DMS114 treated with DMSO at 0.1 percent for 48 hours (cell line): ENCODE measurements at regions not wholly inside any gene's neighbourhood (a gene's known extent, or its start where the extent isn't known, plus 50 kb on each side); places are given as distances from the start of the nearest gene placed in this dataset.
"Not testable (repeated sequence)": the region's sequence is repeated elsewhere in the genome, so short reads cannot be mapped to it uniquely, and the experiment has no call there.

Experiments used
- DNase-seq: peaks from one replicate; lab custom pipeline; 2025; ENCODE audit not compliant: unreplicated experiment; lab: John Stamatoyannopoulos, UW

DNA sequence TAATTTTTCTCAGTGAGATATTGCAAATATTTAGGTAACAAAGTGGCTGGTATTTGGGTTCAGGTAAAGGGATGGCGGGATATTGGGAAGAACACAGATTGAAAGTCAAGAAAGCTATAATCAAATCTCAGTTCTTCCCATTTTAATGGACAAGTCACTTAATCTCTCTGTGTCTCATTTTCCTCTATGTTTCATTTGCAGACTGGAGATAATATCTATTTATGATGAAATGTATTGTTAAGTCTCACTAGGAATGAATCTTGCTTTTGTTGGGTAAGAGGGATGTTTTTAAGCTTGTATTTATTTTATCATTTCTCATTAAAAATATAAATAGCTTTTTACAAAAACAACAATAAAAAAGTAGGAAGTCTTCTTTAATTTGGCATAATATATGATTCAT is 175.4 kb downstream of the ISL1 start:
- DNase-seq: no peak

DNA sequence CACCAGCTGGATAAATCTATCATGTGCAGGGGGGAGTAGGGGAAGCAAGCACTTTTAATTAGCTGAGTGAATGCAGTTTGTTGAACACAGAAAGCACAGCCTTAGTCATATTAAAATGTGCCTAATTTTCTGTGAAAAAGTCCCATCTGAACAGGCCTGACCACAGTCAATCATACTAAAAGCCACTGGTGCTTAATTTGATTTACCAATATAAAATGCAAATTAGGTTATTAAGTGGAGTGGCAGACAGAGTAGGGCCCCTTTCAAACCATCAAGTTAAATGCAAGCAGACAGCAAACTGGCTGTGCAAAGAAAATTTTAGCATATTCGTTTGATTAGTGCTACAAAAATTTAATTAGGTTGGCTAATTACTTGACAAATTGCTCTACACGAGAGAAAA is 176.1 kb downstream of the ISL1 start:
- no peak for DNase-seq

DNA sequence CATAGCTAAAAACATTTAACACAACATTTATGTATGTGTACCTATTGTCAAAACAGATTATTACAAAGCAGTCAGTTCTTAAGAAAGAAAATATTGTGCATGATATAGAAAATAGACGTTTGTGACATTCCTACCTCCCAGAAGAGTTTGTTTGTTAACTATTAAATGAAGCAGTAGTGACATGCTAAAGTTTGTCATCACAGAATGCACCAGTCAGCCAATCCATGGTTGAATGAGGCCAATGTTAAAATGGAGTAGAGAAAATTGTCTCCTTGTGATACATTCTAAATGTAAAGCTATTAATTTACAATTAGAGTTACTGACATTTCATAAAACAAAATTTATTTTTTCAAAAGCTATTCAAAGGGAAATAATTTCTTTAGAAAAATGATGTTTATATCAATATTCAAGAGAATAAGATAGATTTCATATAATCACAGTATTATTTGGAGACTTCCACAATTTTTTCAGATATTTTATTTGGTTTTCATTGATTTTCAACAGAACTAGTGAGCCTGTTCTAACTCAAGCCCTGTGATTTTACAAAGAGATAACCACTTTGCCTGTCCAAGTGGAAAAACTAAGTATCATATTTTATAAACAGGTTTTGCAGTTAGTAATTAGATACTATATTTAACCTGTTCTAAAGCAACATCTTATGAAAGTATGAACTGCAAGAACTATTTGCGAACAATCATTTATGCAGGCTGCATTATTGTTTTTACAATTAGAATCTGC is 176.8 kb downstream of the ISL1 start:
- no peak for DNase-seq

DNA sequence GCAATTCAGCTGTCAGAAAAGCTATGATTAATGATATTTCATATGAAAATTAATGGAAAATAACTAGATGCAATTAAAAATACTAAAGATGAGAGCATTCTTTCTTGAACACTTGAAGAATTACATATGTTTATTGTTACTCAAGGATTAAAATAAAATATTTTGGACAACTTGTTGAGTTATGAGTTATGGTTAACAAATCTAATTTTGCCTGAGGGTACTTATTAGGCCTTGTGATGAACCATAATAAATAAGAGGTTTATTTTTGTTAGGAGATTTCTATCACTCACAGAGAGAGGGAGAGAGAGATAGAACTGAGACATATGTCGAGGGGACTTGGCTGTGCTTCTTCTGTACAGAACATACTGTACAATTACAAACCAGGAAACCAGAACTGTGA is 183.7 kb downstream of the ISL1 start:
- DNase-seq: no peak

DNA sequence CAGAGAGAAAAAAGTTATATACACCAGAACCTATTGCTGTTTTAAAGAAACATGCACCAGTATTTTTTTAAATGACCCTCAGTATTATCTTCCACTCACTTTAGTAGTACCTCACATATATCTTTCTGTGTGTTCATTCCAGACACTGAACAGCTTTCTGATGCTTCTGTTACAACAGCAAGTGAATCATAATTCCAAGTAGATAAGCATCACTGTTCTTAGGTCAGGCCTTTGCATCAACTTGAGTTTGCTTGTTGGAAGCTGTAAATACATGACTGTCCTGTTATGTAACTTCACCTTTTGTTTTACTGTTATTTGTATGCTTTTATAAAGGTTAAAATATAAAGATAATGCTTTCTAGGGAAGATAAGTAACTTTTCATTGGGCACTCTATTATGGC is 184.4 kb downstream of the ISL1 start:
- no peak for DNase-seq

DNA sequence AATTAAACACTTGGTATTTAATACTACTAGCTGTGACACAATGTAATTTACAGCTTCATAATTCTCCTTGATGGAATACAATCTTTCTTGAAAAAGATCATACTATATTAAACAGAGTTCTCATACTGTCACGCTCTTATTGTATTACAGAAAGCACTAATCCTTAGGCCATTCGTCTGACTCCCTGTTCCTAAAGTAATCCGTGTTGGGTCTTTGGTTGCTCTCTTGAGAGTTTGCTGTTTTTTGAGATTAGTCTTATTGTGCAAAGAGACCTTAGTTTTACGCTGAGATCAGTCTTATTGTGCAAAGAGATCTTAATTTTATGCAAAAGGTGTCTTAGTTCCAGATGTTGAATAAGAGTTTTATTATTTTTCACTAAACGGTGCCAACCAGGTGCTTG is 190.6 kb downstream of the ISL1 start:
- no peak for DNase-seq

DNA sequence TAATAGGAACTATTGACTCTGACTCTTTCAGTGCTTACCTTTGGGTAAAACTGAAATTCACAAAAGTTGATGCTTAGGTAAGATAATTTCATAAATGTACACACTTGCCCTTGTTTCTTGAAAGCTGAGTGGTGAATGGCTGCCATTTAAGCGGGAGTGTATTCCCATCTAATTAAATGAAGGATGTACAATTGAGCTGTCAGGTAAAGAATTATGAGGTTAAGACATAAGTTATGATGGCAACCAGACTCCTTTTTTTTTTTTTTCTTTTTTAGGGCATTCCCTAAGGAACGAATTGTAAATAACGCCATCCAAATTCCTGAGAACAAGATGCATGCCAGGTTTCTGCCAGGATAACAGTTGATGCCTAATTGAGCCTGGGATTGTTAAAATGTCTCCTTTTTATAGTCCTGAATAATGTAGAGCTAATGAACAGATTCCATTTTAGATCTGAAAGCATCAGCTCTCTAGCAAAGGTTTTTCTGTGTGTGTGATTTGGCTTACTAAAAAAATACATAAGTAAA is 199.7 kb downstream of the ISL1 start:
- DNase-seq: peak; percentile 65

DNA sequence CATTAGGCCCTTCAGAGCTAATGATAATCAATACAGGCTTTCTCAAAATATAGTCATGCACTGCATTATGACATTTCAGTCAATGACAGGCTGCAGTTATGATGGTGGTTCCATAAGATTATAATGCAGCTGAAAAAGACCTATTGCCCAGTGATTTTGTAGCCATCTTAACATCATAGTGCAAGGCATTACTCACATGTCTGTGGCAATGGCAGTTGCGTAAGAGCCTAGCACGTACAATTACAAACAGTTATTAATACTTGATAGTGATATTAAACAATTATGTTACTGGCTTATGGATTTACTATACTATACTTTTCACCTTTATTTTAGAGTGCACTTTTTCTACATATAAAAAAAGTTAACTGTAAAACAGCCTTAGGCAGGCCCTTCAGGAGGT is 214.8 kb downstream of the ISL1 start:
- DNase-seq: no peak

DNA sequence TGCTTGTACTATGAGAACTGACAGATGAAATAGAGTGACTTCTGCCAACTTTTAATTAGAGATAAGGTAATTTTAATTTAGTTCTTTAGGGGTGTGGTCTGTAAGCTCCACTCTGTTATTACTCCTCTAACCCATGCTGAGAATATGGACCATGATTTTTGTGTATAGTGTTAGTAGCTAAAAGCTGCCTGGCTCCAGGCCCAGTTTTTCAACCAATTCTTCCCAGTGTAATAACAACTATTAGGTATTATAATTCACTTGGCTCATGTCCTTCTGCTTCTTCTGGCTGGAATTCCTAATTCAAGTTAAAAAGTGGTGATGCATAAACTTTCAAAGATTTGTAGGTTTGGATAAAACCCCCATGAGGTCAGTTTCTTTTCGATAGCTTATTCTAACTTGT is 216.3 kb downstream of the ISL1 start:
- no peak for DNase-seq

DNA sequence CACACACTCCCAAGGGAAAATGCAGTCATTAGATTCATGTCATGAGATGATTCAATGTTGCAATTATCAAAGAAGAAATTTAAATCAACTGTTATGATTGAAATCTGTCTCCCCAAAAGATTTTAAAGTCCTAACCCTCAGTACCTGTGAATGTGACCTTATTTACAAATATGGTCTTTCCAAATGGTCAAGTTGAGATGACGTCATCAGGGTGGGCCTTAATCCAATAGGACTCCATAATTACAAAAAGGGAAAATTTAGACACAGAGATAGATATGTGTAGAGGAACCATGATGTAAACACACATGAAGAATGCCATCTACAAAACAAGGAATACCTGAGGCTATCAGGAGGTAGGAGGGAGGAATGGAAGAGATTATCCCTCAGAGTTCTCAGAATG is 221.1 kb downstream of the ISL1 start:
- DNase-seq: no peak

DNA sequence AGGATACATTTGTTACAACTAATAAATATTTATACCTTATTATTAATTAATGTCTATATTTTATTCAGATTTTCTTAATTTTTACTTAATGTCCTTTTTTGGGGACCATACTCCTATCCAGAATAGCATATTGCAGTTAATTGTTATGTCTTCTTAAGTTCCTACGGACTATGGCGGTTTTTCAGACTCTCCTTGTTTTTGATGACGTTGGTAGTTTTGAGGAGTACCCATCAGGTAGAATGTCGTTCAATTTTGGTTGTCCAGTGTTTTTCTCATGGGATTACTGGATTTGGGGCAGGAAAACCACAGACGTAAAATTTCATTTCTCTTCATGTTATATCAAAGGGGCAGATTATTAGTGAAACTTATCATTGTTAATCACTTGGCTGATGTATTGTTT is 223.7 kb downstream of the ISL1 start:
- no peak for DNase-seq

DNA sequence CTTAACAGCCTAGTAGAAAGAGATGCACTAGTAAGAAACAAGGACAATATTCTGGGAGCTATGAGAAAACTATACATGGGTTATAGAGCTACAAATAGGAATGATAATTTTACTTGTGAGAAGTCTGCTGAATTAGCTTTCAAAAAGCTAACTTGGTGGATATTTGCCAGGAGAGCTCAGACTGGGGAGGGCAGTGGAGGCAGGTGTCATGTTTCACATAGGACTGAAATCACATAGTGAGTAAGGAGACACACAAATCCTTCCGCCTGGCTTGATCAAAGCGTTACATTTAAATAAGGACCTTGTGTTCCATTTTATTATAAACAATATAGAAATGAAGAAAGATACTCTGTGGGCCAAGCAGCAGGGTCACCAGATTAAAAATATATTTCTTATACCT is 235.0 kb downstream of the ISL1 start:
- no peak for DNase-seq

DNA sequence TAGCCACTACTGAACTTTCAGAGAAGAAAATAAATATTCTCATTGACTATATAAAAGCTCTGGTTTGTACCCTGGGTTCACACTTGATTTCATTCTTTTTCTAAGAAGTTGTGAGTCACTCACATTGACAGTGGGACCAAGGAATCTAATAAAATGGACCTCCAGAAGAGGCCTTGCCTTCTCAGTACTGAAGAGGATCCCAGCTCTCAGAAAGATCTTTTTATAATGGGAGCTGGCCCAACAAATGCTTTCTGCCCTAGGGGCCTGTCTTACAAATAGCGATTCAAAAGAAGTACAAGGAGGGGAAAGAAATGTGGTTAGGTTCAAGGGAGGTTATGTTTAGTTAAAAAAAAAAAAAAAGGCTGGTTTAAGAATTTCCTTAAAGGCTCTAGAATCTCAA is 237.9 kb downstream of the ISL1 start:
- peak; percentile 58 for DNase-seq

DNA sequence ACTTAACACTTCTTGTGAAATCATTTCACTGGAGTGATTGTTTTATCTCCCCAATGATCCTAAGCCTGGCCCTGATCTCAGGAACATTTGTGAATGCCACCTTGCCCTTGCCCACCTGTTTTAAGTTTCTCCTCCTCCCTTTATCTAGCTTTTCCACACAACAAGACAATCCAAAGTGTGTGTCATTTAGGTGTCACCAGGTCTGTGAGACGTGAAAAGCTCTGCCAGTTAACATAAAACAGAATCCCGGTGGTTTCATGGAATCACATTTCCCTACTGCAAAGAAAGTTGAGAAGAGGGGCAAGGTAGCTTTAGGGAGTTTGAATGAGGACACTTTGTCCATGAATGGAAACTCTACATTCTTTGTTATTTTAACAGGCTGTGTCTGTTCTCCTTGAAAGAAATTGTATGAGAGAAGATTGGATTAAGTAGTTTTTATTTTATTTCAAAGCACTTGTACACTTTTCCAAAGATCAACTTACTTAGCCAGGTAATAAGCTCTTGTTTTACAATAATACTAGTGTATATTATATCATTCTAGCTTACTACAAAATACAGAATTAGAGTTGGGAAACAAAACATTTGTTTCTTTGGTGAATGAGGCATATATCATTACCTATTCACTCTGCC is 239.0 kb downstream of the ISL1 start:
- peak; percentile 42 for DNase-seq

DNA sequence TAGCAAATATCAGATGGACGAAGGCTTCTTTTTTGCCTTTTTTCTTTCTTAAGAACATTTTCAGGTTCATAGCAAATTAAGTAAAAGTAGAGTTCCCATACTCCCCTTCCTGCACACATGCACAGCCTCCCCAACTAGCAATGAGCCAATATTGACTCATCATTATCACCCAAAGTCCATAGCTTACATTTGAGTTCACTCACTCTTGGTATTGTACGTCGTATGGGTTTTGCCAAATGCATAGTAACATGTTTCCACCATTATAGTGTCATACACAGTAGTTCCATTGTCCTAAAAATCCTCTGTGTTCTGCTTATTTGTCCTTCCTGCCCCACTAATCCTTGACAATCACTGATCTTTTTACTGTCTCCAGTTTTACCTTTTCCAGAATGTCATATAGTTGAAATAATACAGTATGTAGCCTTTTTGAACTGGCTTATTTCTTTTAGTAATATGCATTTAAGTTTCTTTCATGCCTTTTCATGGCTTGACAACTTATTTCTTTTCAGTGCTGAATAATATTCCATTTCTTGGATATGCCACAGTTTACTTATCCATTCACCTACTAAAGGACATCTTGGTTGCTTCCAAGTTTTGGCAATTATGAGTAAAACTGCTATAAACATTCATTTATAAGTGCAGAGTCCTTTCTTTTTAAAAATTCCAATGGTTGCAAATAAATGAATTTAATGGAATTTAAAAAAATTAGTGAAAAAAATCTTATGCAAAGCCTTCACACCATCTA is 242.1 kb downstream of the ISL1 start:
- DNase-seq: no peak

DNA sequence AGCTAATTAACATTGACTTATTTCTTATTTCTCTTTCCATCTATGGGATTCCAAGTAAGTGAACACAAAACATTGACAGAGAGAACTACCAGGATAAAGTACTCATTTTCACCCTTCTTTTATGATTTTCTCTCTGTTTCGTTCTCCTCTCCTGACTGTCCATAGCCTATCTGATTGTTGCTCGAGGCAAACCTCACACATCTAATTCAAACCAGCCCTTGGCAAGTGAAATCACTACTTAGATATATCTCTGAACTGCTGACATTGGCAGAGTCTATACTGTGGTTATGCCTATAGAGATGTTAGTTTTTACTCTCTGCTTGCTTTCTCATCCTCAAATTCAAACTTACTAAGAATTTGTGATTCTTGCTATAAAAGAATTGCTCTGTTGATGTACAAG is 248.8 kb downstream of the ISL1 start:
- DNase-seq: no peak

DNA sequence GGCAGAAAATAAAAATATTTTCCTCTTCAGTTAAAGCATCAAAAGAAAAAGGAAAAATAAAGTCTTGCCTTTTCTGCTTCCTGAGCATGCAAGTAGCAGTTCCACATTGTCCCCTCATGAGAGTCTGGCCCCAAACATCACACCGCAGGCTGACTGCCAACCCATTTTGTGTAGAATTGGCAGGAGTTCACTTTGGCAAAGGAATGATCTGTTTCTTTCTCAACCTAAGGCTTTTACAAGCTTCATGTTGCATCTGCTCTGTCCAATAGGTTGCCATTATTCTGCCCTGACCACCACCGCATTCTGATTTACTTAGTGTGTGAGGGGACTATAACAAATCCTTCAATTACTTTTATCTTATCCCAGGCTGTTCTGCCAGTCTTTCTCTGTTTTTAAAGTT is 249.5 kb downstream of the ISL1 start:
- no peak for DNase-seq

DNA sequence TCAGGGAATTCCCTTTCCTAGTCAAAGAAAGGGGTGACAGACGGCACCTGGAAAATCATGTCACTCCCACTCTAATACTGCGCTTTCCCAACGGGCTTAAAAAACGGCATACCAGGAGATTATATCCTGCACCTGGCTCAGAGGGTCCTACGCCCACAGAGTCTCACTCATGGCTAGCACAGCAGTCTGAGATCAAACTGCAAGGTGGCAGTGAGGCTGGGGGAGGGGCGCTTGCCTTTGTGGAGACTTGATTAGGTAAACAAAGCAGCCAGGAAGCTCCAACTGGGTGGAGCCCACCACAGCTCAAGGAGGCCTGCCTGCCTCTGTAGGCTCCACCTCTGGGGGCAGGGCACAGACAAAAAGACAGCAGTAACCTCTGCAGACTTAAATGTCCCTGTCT is 253.7 kb downstream of the ISL1 start:
- not testable (repeated sequence) for DNase-seq

DNA sequence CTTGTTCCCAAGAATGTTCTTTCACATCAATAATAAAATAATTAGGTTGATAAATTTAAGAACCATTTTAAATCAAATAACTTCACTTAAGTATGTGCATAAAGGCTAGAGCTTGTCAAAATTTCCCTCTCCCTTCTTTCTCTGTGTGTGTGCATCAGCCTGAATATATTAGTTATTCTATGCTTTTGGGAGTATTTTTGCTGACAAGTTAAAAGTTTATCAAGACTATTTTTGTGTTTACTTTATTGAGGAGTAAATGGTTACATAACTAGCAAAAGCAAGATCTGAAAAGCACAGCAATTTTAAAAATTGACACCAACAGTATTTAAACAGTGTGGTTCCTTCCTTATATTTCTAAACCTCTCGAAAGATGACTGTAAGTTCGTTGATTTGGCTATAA is 261.7 kb downstream of the ISL1 start:
- DNase-seq: no peak

DNA sequence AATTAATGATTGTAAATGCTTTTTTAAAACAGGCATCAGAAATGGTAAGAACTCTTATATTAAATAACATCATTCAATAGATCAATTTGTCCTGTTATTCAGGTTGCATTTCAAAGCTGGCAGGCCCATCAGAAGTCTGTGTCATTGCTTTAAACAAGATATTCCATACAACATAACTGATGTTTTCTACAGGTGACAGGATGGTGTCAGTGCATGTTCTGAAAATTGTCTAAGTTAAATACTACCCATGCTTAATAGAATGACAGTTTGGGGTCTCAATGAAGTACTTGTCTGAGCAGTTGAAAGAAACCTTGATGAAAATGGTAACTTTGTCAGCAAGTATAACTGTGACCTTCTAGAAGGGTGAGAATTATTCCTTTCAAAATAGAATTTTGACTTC is 263.2 kb downstream of the ISL1 start:
- no peak for DNase-seq

DNA sequence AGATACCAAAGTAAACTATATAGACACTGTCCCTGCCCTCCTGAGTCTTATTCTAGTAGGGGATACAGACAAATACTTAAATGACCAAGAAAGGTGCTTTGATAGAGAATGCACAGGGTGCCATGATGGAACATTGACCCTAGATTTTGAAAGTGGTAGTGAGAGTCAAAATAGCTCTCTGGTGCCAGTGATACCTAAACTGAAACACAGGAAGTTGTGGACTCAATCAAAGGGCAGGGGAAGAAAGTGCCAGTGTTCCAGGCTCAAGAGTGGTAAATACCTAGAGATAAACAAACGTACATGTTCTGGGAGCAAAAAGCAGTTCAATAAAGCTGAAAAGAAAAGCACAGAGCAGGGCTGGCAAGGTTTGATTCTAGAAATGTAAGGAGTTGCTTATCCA is 267.6 kb downstream of the ISL1 start:
- DNase-seq: no peak

DNA sequence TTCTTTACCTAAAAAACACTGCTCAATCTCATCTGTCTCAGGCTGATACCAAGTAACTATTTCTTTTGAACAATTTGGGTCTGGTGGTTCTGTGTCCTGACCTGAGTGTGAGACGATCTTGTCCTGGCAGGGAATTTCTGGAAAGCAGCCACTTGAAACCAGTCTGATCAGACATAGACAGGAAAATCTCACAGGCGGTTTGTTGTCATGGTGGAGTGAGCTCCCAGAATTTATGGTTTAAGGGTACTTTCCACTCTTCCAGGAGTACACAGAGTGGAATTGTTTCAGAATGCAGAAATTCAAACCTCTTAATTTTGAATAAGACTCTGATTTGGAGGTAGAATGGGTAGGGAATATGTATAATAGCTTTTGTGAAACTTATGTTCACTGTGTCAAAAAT is 268.2 kb downstream of the ISL1 start:
- no peak for DNase-seq
